H9 (cell line): ENCODE measurements at regions not wholly inside any gene's neighbourhood (a gene's known extent, or its start where the extent isn't known, plus 50 kb on each side); places are given as distances from the start of the nearest gene placed in this dataset.

Source experiments
- DNase-seq: peaks from one replicate; pipeline ENCODE4 v3.0.0-alpha.2; 2017
- H2AFZ ChIP-seq: one replicate; pipeline ENCODE4 v1.6.1; 2013; ENCODE audit warnings: mild to moderate bottlenecking, low read length, control low read depth, moderate library complexity
- H2AK5ac ChIP-seq: 2 replicates; pipeline ENCODE4 v1.6.1; 2013; ENCODE audit warnings: low read length, control low read depth, mixed read lengths; ENCODE audit not compliant: insufficient read length
- H2BK120ac ChIP-seq: one replicate; pipeline ENCODE4 v1.6.1; 2013; ENCODE audit warnings: low read depth, mild to moderate bottlenecking, low read length, control low read depth, inconsistent platforms; ENCODE audit not compliant: poor library complexity, severe bottlenecking
- H2BK12ac ChIP-seq: 2 replicates; pipeline ENCODE4 v1.6.1; 2013; ENCODE audit warnings: low read length, control low read depth, mixed read lengths, low read depth; ENCODE audit not compliant: insufficient read length
- H2BK15ac ChIP-seq: 2 replicates; pipeline ENCODE4 v1.6.1; 2013; ENCODE audit warnings: low read depth, low read length, control low read depth
- H2BK20ac ChIP-seq: one replicate; pipeline ENCODE4 v1.6.1; 2013; ENCODE audit warnings: low read depth, mild to moderate bottlenecking, low read length, control low read depth, inconsistent platforms; ENCODE audit not compliant: poor library complexity, severe bottlenecking
- H2BK5ac ChIP-seq: 2 replicates; pipeline ENCODE4 v1.6.1; 2013; ENCODE audit warnings: low read length, control low read depth, mixed read lengths; ENCODE audit not compliant: insufficient read length
- H3K14ac ChIP-seq: 2 replicates; pipeline ENCODE4 v1.6.1; 2013; ENCODE audit warnings: low read length, control low read depth; ENCODE audit not compliant: insufficient read depth
- H3K18ac ChIP-seq: 2 replicates; pipeline ENCODE4 v1.6.1; 2013; ENCODE audit warnings: low read depth, mild to moderate bottlenecking, mixed read lengths, low read length, control low read depth; ENCODE audit not compliant: insufficient read length
- H3K23ac ChIP-seq: 2 replicates; pipeline ENCODE4 v1.6.1; 2013; ENCODE audit warnings: low read length, control low read depth, mixed read lengths, low read depth; ENCODE audit not compliant: insufficient read length
- H3K23me2 ChIP-seq: 2 replicates; pipeline ENCODE4 v1.6.1; 2013; ENCODE audit warnings: low read depth, mild to moderate bottlenecking, mixed read lengths, low read length, control low read depth; ENCODE audit not compliant: insufficient read length, poor library complexity, severe bottlenecking
- H3K27ac ChIP-seq: 2 replicates; pipeline ENCODE4 v1.5.1; 2013; ENCODE audit warnings: low read length, control low read depth, mixed read lengths, low read depth; ENCODE audit not compliant: insufficient read length
- H3K27me3 ChIP-seq: 2 replicates; pipeline ENCODE4 v1.6.1; 2013; ENCODE audit warnings: low read length, control low read depth, inconsistent platforms; ENCODE audit not compliant: insufficient read depth
- H3K4ac ChIP-seq: 2 replicates; pipeline ENCODE4 v1.6.1; 2013; ENCODE audit warnings: low read depth, mild to moderate bottlenecking, control low read depth, inconsistent platforms, low read length, moderate library complexity
- H3K4me1 ChIP-seq: 2 replicates; pipeline ENCODE4 v1.6.1; 2013; ENCODE audit warnings: low read length, control low read depth, inconsistent platforms; ENCODE audit not compliant: insufficient read depth
- H3K4me2 ChIP-seq: 2 replicates; pipeline ENCODE4 v1.6.1; 2013; ENCODE audit warnings: low read length, control low read depth, mixed read lengths; ENCODE audit not compliant: insufficient read length, insufficient read depth
- H3K56ac ChIP-seq: 2 replicates; pipeline ENCODE4 v1.6.1; 2013; ENCODE audit warnings: low read depth, mild to moderate bottlenecking, mixed read lengths, low read length, control low read depth; ENCODE audit not compliant: insufficient read length
- H3K79me1 ChIP-seq: 2 replicates; pipeline ENCODE4 v1.6.1; 2013; ENCODE audit warnings: low read depth, mild to moderate bottlenecking, moderate library complexity, low read length, control low read depth, inconsistent platforms; ENCODE audit not compliant: insufficient read depth, poor library complexity, severe bottlenecking
- H3K79me2 ChIP-seq: 2 replicates; pipeline ENCODE4 v1.6.1; 2013; ENCODE audit warnings: low read length, control low read depth, inconsistent platforms; ENCODE audit not compliant: insufficient read depth
- H3K9ac ChIP-seq: 2 replicates; pipeline ENCODE4 v1.6.1; 2013; ENCODE audit warnings: low read length, control low read depth, mixed read lengths; ENCODE audit not compliant: insufficient read length; ENCODE audit errors: extremely low read depth
- H3K9me3 ChIP-seq: one replicate; pipeline ENCODE4 v1.6.1; 2013; ENCODE audit warnings: low read depth, low read length, inconsistent platforms; ENCODE audit not compliant: control insufficient read depth
- H3T11ph ChIP-seq: one replicate; pipeline ENCODE4 v1.6.1; 2013; ENCODE audit warnings: mild to moderate bottlenecking, low read length, control low read depth, inconsistent platforms
- H4K20me1 ChIP-seq: one replicate; pipeline ENCODE4 v1.6.1; 2013; ENCODE audit not compliant: control insufficient read depth, insufficient read length, insufficient read depth
- H4K5ac ChIP-seq: 2 replicates; pipeline ENCODE4 v1.6.1; 2013; ENCODE audit warnings: low read depth, mild to moderate bottlenecking, mixed read lengths, low read length, control low read depth; ENCODE audit not compliant: insufficient read length
- H4K8ac ChIP-seq: replicated peaks from 2 replicates; pipeline ENCODE4 v1.6.1; 2013; ENCODE audit warnings: low read length, control low read depth, mixed read lengths, low read depth; ENCODE audit not compliant: insufficient read length
- H4K91ac ChIP-seq: 2 replicates; pipeline ENCODE4 v1.6.1; 2013; ENCODE audit warnings: low read depth, mild to moderate bottlenecking, moderate library complexity, mixed read lengths, low read length, control low read depth; ENCODE audit not compliant: insufficient read length
- H3K27ac Mint-ChIP-seq, 3 experiments: 2 replicates in 2 of 3; 3 replicates in 1 of 3; pipeline ENCODE4 v1.8.0; 2020 to 2021; ENCODE audit warnings: mixed read lengths in 3 of 3, mild to moderate bottlenecking in 1 of 3, moderate library complexity in 1 of 3
- H3K27me3 Mint-ChIP-seq: 2 replicates; pipeline ENCODE4 v1.8.0; 2021; ENCODE audit warnings: low read depth, mild to moderate bottlenecking, moderate library complexity, mixed read lengths
- H3K36me3 Mint-ChIP-seq, 3 experiments: 2 replicates in 2 of 3; 3 replicates in 1 of 3; pipeline ENCODE4 v1.8.0; 2020 to 2021; ENCODE audit warnings: low read depth in 3 of 3, mixed read lengths in 3 of 3; ENCODE audit not compliant: insufficient read depth in 1 of 3
- H3K4me1 Mint-ChIP-seq, 2 experiments: 2 replicates each; pipeline ENCODE4 v1.8.0; 2020; ENCODE audit warnings: mixed read lengths in 2 of 2
- H3K4me3 Mint-ChIP-seq, 2 experiments: 2 replicates in 1 of 2; 3 replicates in 1 of 2; pipeline ENCODE4 v1.8.0; 2020 to 2021; ENCODE audit warnings: mild to moderate bottlenecking in 2 of 2, mixed read lengths in 2 of 2, moderate library complexity in 1 of 2
- H3K9me3 Mint-ChIP-seq, 2 experiments: 2 replicates in 1 of 2; 3 replicates in 1 of 2; pipeline ENCODE4 v1.8.0; 2020; ENCODE audit warnings: mild to moderate bottlenecking in 2 of 2, mixed read lengths in 2 of 2, moderate library complexity in 1 of 2
- CTCF ChIP-seq: fragments of 200-600 bp; sonication (generic); conservative IDR thresholded peaks from 3 replicates; pipeline ENCODE4 v1.8.0; 2021; ENCODE audit warnings: antibody characterized with exemption, mild to moderate bottlenecking
- WGBS: extraction: QIAGEN DNeasy Blood & Tissue Kit; methylation state at CpG from one replicate; pipeline ENCODE4 v1.1.7; 2013; ENCODE audit warnings: missing lambda C conversion rate, low lambda C conversion rate, mixed read lengths; ENCODE audit not compliant: insufficient read length; ENCODE audit errors: extremely low coverage; 5-methylcytosine and 5-hydroxymethylcytosine counted together

GRCh38 chr6:133814238-133814637, 74.7 kb upstream of the TCF21 start:
- Histone ChIP-seq H3K4me1 (no peaks in the 10 kb centered on the region), H3K27ac (no peak overlapping the region), H3K14ac (no peak overlapping the region), H2BK12ac (no peak overlapping the region), H3T11ph (no peak overlapping the region), H3K23me2 (no peaks in the 10 kb centered on the region), H3K56ac (no peak overlapping the region), H3K4me2 (no peak overlapping the region), H2BK5ac (no peak overlapping the region), H3K9me3 (peaks cover 6% of the 10 kb centered on the region), H3K9ac (no peak overlapping the region), H4K91ac (no peak overlapping the region), H3K27me3 (no peaks in the 10 kb centered on the region), H2BK20ac (no peak overlapping the region), H4K8ac (no peak overlapping the region), H2AFZ (no peak overlapping the region), H2AK5ac (no peak overlapping the region), H4K5ac (no peak overlapping the region), H2BK15ac (no peak overlapping the region), H2BK120ac (no peak overlapping the region), H3K18ac (no peak overlapping the region), H3K79me2 (no peaks in the 10 kb centered on the region), H3K23ac (no peak overlapping the region), H3K4ac (no peak overlapping the region), H4K20me1 (no peaks in the 10 kb centered on the region), H3K79me1 (no peaks in the 10 kb centered on the region)
- WGBS = no CpG with 5 or more reads among the region's 1 CpG
- no peak for DNase-seq
- H3K27me3 Mint-ChIP-seq = no peaks in the 10 kb centered on the region
- no peak overlapping the region for H3K27ac Mint-ChIP-seq
- peaks cover 8 to 14% of the 10 kb centered on the region in 2 experiments; a peak in 4 of 5 replicates for H3K9me3 Mint-ChIP-seq
- peaks cover 0 to 15% (median 7%) of the 10 kb centered on the region in 3 experiments; a peak in 3 of 7 replicates for H3K36me3 Mint-ChIP-seq
- TF ChIP-seq CTCF = no peak
- peaks cover 0 to 8% of the 10 kb centered on the region in 2 experiments; a peak in 2 of 4 replicates for H3K4me1 Mint-ChIP-seq
- H3K4me3 Mint-ChIP-seq = no peak overlapping the region
